GM12878 (cell line): ENCODE measurements at regions not wholly inside any gene's neighbourhood (a gene's known extent, or its start where the extent isn't known, plus 50 kb on each side); places are given as distances from the start of the nearest gene placed in this dataset.

Experiments
- MXI1 ChIP-seq: fragments of 150-350 bp; IDR thresholded peaks from 2 replicates; pipeline ENCODE4 v1.6.1; 2011; ENCODE audit warnings: low read depth, mild to moderate bottlenecking, inconsistent platforms, low read length, improper control_type of control experiment
- POLR2AphosphoS5 ChIP-seq: IDR thresholded peaks from 2 replicates; pipeline ENCODE4 v1.6.1; 2011; ENCODE audit warnings: mild to moderate bottlenecking, low read length, inconsistent platforms
- SIN3A ChIP-seq: IDR thresholded peaks from 2 replicates; pipeline ENCODE4 v1.6.1; 2012; ENCODE audit warnings: low read depth, low read length, improper control_type of control experiment
- TF ChIP-seq, protein P1 (sequence below): IDR thresholded peaks from 2 replicates; pipeline ENCODE4 v1.6.1; 2011; ENCODE audit warnings: low read depth, mild to moderate bottlenecking, low read length, moderate library complexity, borderline replicate concordance; ENCODE audit errors: extremely low read depth
- TF ChIP-seq, protein P2 (sequence below): fragments of 450-650 bp; formaldehyde crosslinking; IDR thresholded peaks from 2 replicates; pipeline ENCODE4 v1.5.0; 2022; ENCODE audit warnings: mild to moderate bottlenecking, missing genetic modification characterization
- TF ChIP-seq, protein P3 (sequence below): fragments of 450-650 bp; IDR thresholded peaks from 2 replicates; pipeline ENCODE4 v1.6.1; 2017; ENCODE audit warnings: antibody characterized with exemption, mild to moderate bottlenecking, moderate library complexity
- TF ChIP-seq, protein P4 (sequence below): fragments of 450-650 bp; IDR thresholded peaks from 2 replicates; pipeline ENCODE4 v1.6.1; 2017; ENCODE audit warnings: mild to moderate bottlenecking, moderate library complexity

DNA sequence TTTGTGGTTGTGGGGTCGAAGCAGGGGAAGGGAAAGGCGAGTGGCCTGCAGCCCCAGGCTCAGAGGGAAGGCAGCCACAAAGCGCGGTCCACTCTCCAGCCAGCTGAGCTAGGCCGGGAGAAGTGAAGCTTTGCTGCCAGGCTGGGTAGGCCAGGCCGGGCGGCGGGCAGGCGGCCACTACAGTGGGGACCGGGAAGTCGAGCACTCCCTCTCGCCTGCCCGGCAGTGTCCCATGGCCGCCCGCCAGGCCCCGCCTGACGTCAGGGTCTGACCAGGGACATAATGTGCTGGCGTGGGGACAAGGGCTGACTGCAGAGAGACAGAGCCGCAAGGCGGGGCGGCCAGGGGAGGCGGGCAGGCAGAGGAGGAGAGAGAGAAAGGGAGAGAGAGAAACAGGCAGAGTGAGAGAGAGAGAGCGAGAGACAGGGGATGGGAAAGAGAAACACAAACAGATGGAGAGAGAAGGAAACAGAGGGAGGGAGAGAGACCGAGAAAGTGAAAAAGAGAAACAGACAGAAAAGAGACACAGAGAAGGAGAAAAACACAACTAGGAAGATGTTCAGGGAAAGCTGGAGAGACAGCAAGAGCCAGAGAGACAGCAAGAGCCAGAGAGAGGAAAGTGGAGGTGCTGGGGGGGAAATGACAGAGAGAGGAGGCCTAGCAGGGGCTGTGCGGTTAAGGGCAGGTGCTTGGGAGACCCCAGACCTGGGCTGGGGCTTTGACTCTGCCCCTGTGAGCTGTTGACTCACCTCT, 94.5 kb upstream of the PTPN1 start:
- TF ChIP-seq, protein P1, sequence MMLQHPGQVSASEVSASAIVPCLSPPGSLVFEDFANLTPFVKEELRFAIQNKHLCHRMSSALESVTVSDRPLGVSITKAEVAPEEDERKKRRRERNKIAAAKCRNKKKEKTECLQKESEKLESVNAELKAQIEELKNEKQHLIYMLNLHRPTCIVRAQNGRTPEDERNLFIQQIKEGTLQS, result no peak
- TF ChIP-seq MXI1 (no peak), POLR2AphosphoS5 (no peak), SIN3A (no peak)
- TF ChIP-seq, protein P2, sequence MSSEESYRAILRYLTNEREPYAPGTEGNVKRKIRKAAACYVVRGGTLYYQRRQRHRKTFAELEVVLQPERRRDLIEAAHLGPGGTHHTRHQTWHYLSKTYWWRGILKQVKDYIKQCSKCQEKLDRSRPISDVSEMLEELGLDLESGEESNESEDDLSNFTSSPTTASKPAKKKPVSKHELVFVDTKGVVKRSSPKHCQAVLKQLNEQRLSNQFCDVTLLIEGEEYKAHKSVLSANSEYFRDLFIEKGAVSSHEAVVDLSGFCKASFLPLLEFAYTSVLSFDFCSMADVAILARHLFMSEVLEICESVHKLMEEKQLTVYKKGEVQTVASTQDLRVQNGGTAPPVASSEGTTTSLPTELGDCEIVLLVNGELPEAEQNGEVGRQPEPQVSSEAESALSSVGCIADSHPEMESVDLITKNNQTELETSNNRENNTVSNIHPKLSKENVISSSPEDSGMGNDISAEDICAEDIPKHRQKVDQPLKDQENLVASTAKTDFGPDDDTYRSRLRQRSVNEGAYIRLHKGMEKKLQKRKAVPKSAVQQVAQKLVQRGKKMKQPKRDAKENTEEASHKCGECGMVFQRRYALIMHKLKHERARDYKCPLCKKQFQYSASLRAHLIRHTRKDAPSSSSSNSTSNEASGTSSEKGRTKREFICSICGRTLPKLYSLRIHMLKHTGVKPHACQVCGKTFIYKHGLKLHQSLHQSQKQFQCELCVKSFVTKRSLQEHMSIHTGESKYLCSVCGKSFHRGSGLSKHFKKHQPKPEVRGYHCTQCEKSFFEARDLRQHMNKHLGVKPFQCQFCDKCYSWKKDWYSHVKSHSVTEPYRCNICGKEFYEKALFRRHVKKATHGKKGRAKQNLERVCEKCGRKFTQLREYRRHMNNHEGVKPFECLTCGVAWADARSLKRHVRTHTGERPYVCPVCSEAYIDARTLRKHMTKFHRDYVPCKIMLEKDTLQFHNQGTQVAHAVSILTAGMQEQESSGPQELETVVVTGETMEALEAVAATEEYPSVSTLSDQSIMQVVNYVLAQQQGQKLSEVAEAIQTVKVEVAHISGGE (CRISPR knock-in tag), result no peak
- TF ChIP-seq, protein P3, sequence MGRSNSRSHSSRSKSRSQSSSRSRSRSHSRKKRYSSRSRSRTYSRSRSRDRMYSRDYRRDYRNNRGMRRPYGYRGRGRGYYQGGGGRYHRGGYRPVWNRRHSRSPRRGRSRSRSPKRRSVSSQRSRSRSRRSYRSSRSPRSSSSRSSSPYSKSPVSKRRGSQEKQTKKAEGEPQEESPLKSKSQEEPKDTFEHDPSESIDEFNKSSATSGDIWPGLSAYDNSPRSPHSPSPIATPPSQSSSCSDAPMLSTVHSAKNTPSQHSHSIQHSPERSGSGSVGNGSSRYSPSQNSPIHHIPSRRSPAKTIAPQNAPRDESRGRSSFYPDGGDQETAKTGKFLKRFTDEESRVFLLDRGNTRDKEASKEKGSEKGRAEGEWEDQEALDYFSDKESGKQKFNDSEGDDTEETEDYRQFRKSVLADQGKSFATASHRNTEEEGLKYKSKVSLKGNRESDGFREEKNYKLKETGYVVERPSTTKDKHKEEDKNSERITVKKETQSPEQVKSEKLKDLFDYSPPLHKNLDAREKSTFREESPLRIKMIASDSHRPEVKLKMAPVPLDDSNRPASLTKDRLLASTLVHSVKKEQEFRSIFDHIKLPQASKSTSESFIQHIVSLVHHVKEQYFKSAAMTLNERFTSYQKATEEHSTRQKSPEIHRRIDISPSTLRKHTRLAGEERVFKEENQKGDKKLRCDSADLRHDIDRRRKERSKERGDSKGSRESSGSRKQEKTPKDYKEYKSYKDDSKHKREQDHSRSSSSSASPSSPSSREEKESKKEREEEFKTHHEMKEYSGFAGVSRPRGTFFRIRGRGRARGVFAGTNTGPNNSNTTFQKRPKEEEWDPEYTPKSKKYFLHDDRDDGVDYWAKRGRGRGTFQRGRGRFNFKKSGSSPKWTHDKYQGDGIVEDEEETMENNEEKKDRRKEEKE, result no peak
- TF ChIP-seq, protein P4, sequence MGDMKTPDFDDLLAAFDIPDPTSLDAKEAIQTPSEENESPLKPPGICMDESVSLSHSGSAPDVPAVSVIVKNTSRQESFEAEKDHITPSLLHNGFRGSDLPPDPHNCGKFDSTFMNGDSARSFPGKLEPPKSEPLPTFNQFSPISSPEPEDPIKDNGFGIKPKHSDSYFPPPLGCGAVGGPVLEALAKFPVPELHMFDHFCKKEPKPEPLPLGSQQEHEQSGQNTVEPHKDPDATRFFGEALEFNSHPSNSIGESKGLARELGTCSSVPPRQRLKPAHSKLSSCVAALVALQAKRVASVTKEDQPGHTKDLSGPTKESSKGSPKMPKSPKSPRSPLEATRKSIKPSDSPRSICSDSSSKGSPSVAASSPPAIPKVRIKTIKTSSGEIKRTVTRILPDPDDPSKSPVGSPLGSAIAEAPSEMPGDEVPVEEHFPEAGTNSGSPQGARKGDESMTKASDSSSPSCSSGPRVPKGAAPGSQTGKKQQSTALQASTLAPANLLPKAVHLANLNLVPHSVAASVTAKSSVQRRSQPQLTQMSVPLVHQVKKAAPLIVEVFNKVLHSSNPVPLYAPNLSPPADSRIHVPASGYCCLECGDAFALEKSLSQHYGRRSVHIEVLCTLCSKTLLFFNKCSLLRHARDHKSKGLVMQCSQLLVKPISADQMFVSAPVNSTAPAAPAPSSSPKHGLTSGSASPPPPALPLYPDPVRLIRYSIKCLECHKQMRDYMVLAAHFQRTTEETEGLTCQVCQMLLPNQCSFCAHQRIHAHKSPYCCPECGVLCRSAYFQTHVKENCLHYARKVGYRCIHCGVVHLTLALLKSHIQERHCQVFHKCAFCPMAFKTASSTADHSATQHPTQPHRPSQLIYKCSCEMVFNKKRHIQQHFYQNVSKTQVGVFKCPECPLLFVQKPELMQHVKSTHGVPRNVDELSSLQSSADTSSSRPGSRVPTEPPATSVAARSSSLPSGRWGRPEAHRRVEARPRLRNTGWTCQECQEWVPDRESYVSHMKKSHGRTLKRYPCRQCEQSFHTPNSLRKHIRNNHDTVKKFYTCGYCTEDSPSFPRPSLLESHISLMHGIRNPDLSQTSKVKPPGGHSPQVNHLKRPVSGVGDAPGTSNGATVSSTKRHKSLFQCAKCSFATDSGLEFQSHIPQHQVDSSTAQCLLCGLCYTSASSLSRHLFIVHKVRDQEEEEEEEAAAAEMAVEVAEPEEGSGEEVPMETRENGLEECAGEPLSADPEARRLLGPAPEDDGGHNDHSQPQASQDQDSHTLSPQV, result no peak
